Small intestine (tissue), 7 donors: ENCODE measurements at regions not wholly inside any gene's neighbourhood (a gene's known extent, or its start where the extent isn't known, plus 50 kb on each side); places are given as distances from the start of the nearest gene placed in this dataset.

Experiments used
- DNase-seq, 2 donors: peaks; one replicate each; pipeline versions ENCODE4 v3.0.0 to v3.0.0-alpha.2; 2013
- FAIRE-seq: peaks from 2 replicates; lab custom pipeline; 2012; peaks lifted over from hg19 to GRCh38; lab: Jason Lieb, UNC
- H3K27ac ChIP-seq, 3 donors: one replicate each; pipeline ENCODE4 v1.5.1; 2013; ENCODE audit warnings: low read length in 2 of 3, mild to moderate bottlenecking in 2 of 3, control low read depth in 1 of 3, inconsistent platforms in 1 of 3, low read depth in 1 of 3, moderate library complexity in 1 of 3
- H3K27me3 ChIP-seq, 3 donors: one replicate each; pipeline ENCODE4 v1.6.1; 2013; ENCODE audit warnings: low read length in 3 of 3, inconsistent platforms in 1 of 3; ENCODE audit not compliant: control insufficient read depth in 3 of 3, insufficient read depth in 3 of 3
- H3K36me3 ChIP-seq, 3 donors: one replicate each; pipeline ENCODE4 v1.6.1; 2013; ENCODE audit warnings: low read length in 3 of 3, inconsistent platforms in 1 of 3, low read depth in 1 of 3, mild to moderate bottlenecking in 1 of 3, moderate library complexity in 1 of 3; ENCODE audit not compliant: control insufficient read depth in 3 of 3, insufficient read depth in 2 of 3
- H3K4me1 ChIP-seq, 3 donors: one replicate each; pipeline ENCODE4 v1.6.1; 2013; ENCODE audit warnings: low read length in 2 of 3, inconsistent platforms in 1 of 3, low read depth in 1 of 3, mild to moderate bottlenecking in 1 of 3, moderate library complexity in 1 of 3; ENCODE audit not compliant: control insufficient read depth in 3 of 3, insufficient read depth in 2 of 3
- H3K4me3 ChIP-seq, 3 donors: one replicate each; pipeline ENCODE4 v1.5.1; 2013; ENCODE audit warnings: low read length in 3 of 3, control low read depth in 1 of 3, inconsistent platforms in 1 of 3, low read depth in 1 of 3, mild to moderate bottlenecking in 1 of 3, moderate library complexity in 1 of 3
- H3K9me3 ChIP-seq, 2 donors: one replicate each; pipeline ENCODE4 v1.6.1; 2013; ENCODE audit warnings: low read depth in 1 of 2, low read length in 1 of 2; ENCODE audit not compliant: control insufficient read depth in 2 of 2, insufficient read depth in 1 of 2
- WGBS, 3 donors: extraction: QIAGEN DNeasy Blood & Tissue Kit; methylation state at CpG; one replicate each; pipeline ENCODE4 v1.1.7; 2013; 5-methylcytosine and 5-hydroxymethylcytosine counted together
- donor health status: healthy with polysubstance abuse.
- donor health status: control.
- donor health status: control.
- donor health status: Bipolar disorder and iron deficiency.
- donor health status: healthy.

DNA sequence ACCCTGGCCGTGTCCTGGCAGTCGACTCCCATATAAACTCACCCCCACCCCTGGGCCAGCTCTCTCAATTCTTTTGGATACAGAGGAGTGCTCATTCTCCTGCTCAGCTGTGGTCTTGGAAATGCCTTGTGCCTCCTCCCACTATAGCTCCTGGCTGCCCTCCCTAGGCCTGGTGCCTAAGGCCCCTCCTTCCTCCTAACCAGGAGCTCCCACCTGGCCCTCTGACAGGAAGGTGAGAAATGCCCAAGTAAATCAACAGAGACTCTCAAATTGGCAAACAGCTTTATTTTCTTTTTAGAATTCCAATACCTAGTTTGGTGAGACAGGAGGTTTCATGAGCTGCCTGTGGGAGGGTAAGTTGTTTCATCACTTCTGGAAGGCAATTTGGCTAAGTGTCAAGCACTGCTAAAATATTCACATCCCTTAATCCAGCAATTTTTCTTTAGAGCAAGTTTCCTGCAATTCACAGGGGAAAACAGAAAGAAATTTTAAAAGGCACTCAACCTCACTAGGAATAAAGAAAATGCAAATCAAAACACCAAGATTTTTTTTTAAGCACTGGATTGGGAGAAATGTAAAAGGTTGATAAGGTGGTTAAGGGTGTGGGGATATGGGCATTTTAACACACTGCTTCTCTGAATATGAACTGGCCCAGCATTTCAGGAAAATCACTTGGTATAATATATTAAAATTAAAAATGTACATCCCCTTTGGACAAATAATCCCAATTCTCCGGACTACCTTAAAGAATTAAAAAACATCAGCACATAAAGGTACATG is 209.7 kb upstream of the ARHGAP20 start:
- H3K27me3 ChIP-seq: no peaks in the 10 kb centered on the region
- WGBS, 3 donors: 61 to 75% (median 67%) methylated on average over 3 of the region's 3 CpGs
- peaks cover 0 to 7% of the 10 kb centered on the region in 2 donors for H3K9me3 ChIP-seq
- no peaks in the 10 kb centered on the region for H3K4me1 ChIP-seq
- no peaks in the 10 kb centered on the region for H3K36me3 ChIP-seq
- FAIRE-seq: no peak
- DNase-seq: no peak
- H3K4me3 ChIP-seq: no peak overlapping the region
- H3K27ac ChIP-seq: no peak overlapping the region

DNA sequence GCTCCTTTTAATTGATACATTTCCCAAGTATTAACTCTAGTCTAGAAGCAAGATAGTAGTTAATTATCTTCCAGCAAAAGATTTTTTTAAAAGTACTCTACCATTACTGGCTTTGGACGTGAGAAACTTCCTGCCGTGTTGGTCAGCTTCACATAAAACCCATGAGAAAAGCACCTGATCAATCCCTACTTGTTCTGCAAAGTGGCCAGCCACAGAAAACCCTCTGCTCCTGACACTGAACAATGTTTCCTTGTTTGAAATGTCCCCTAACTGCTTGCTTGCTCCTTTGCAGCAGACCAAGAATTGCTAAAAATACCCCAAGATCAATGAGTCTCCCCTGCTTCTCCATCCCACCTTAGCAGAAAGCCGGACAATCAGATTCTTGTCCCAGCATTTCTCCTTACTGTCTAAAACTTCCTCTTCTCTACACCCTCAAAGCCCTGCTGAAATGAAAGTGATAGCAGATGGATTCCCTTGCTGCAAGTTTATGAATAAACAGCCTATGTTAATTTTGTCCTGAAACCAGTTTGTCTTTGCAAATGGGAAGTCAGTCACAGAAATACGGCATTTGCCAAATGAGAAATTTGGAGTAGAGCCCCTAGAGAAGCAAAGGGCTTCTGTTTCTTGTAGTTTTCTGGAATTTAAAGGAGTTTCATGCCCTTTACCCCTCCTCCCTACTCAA is 207.1 kb upstream of the ARHGAP20 start:
- H3K27ac ChIP-seq: peak overlapping the region in 1 of 3 donors; percentile 27
- no peak for FAIRE-seq
- H3K4me3 ChIP-seq: no peak overlapping the region
- peaks cover 0 to 3% of the 10 kb centered on the region in 2 donors for H3K9me3 ChIP-seq
- H3K27me3 ChIP-seq: no peaks in the 10 kb centered on the region
- WGBS, 3 donors: 47 to 60% (median 54%) methylated on average over 4 of the region's 4 CpGs
- H3K36me3 ChIP-seq: no peaks in the 10 kb centered on the region
- DNase-seq: peak in 1 of 2 donors; percentile 14
- no peaks in the 10 kb centered on the region for H3K4me1 ChIP-seq

DNA sequence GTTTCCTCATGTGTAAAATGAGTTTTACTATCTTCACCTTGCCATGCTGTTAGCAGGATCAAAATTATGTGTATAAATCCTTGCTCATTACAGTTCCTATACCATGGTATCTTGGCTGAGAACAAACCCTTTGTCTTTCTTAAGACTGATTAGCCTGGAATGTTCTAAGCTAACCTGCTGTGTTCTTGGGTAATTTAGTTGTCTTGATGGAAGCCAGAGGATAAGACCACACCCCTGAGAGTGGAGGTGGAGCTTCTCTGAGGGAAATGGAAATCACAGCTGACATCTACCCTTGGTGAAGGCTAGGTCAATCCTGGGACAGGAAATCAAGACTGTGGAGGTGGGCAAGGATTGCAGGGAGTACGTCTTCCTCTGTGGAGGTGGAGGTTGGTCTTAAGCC is 206.1 kb upstream of the ARHGAP20 start:
- Histone ChIP-seq H3K27ac (no peak overlapping the region), H3K9me3 (peaks cover 0 to 3% of the 10 kb centered on the region in 2 donors), H3K4me3 (no peak overlapping the region), H3K4me1 (no peaks in the 10 kb centered on the region), H3K27me3 (no peaks in the 10 kb centered on the region), H3K36me3 (no peaks in the 10 kb centered on the region)
- DNase-seq (no peak), FAIRE-seq (no peak)
- 82 to 95% (median 93%) methylated on average over 1 of the region's 1 CpG for WGBS, 3 donors

DNA sequence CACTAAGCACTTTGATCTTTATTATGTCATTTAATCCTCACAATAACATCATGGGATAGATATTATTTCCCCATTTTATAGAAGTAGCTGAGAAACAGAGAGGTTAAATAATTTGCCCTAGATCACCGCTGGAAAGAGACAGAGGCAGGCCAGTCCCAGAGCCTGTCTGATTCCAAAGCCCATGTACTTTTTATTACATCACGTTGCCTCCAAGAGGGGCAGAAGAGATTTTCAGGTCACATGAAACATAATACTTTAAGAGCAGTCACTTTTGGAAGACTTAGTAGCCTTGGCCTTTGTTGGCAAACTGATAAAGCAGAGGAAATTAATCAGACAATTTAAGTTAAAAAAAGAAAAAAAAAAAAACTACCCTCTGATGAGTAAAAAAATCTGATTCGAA is 200.2 kb upstream of the ARHGAP20 start:
- Histone ChIP-seq H3K36me3 (no peaks in the 10 kb centered on the region), H3K9me3 (peaks cover 0 to 3% of the 10 kb centered on the region in 2 donors), H3K4me1 (no peaks in the 10 kb centered on the region), H3K4me3 (no peak overlapping the region), H3K27ac (no peak overlapping the region), H3K27me3 (no peaks in the 10 kb centered on the region)
- no peak for FAIRE-seq
- WGBS, 3 donors: 65 to 74% (median 73%) methylated on average over 3 of the region's 3 CpGs
- no peak for DNase-seq

DNA sequence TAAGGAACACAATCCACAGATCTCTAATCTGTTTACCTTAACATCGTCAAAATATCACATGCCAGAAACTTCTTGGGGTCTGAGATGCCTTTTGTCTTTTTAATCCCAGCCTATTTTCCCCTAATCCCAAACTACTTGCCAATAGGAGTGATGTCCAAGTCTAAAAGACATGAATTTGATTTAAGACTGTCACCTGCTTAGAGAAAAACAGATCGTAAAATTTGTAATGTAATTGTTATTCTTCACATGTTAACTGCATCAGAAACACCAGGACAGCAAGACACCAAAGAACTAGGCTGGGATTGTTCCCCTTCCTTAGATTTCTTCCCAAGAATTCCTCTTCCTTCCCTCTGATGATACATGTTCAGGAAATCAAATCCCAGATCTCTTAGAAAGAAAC is 198.1 kb upstream of the ARHGAP20 start:
- Histone ChIP-seq H3K27me3 (no peaks in the 10 kb centered on the region), H3K27ac (no peak overlapping the region), H3K36me3 (no peaks in the 10 kb centered on the region), H3K4me3 (no peak overlapping the region), H3K4me1 (no peaks in the 10 kb centered on the region), H3K9me3 (no peaks in the 10 kb centered on the region)
- no peak for DNase-seq
- no peak for FAIRE-seq
- 65 to 72% (median 70%) methylated on average over 2 of the region's 2 CpGs for WGBS, 3 donors

DNA sequence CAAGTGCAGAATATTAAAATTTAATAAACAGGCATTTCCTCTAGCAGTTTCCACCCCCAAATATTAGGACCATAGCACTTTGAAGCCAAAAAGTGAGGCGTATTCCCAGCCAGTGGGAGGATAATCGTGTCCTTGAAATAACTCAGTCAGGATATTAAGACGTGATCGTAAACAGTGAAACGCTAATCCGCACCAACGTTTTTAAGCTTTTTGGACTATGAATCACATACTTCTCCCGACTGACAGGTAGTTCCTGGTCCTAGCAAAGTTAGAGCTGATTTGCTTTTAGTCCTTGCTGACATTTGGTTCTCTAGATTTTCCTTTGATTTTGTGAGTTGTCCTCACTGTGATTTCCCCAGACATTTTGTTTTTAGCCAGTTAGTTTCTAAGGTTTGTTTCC is 197.1 kb upstream of the ARHGAP20 start:
- WGBS, 3 donors: 47 to 59% (median 51%) methylated on average over 8 of the region's 8 CpGs
- FAIRE-seq: no peak
- Histone ChIP-seq H3K27me3 (no peaks in the 10 kb centered on the region), H3K9me3 (no peaks in the 10 kb centered on the region), H3K4me1 (no peaks in the 10 kb centered on the region), H3K36me3 (no peaks in the 10 kb centered on the region), H3K4me3 (no peak overlapping the region), H3K27ac (no peak overlapping the region)
- no peak for DNase-seq

DNA sequence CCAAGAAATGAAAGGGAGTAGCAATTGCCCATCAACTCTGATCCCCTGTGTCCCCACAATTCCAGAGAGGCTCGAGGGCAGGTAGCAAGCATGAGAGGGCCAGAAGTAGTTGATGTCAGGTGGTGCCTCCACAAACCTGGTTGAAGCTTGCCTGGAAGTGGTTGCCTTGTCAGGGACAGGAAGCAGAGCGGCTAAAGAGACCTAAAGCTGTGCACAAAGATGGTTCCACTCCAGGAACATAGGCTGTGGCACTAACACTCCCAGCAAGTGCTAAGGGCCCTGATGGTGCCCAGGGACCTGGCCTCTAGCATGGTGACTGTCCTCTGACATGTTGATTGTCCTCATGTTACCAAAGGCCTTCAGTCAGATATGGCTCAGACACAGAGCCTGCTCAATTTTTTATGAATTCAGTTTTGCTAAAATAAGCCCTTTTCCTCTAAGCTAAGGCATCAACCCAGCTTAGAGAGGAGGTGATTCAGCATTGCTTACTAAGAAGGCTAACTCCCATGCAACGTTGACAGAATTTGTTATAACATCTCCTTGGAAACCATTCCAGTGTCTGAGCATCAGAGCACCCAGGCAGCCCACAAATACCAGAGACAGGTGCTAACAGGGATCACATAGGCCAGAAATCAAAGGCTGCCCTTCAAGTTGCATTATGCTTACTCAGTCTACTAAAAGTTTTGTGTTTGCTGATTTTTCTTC is 196.3 kb upstream of the ARHGAP20 start:
- DNase-seq: no peak
- no peaks in the 10 kb centered on the region for H3K36me3 ChIP-seq
- H3K4me3 ChIP-seq: no peak overlapping the region
- no peaks in the 10 kb centered on the region for H3K4me1 ChIP-seq
- FAIRE-seq: no peak
- H3K27me3 ChIP-seq: no peaks in the 10 kb centered on the region
- no peaks in the 10 kb centered on the region for H3K9me3 ChIP-seq
- WGBS, 3 donors: 37 to 52% (median 43%) methylated on average over 3 of the region's 3 CpGs
- no peak overlapping the region for H3K27ac ChIP-seq

DNA sequence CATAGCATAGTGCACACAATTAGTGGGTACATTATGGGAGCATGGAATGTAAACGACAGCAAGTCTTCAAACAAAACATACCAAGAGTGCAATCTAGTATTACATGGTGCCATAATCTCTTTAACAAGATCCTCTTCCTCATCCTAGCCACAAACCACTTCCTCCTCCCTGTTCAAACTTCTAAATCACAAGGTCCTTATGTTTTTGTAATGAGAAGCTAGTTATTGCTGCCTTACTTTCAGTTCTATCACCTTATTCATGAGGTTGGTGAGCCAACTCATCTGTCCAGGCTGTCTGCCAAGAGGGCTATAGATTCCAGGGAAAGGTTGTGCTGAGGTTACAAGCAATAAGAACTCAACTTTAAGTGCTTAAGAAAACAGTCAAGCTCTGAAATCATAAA is 195.4 kb upstream of the ARHGAP20 start:
- Histone ChIP-seq H3K4me3 (no peak overlapping the region), H3K9me3 (no peaks in the 10 kb centered on the region), H3K27me3 (no peaks in the 10 kb centered on the region), H3K4me1 (no peaks in the 10 kb centered on the region), H3K36me3 (no peaks in the 10 kb centered on the region), H3K27ac (no peak overlapping the region)
- 35 to 54% (median 37%) methylated on average over 1 of the region's 1 CpG for WGBS, 3 donors
- DNase-seq (peak; percentile 6 to 16), FAIRE-seq (no peak)
